GM08714 (cell line): ENCODE measurements at regions not wholly inside any gene's neighbourhood (a gene's known extent, or its start where the extent isn't known, plus 50 kb on each side); places are given as distances from the start of the nearest gene placed in this dataset.

ENCODE experiments used
- H3K4me3 ChIP-seq: fragments of 200-500 bp; sonication (Bioruptor generic); 2 replicates; pipeline ENCODE4 v1.5.1; 2014; ENCODE audit warnings: mild to moderate bottlenecking, low read length, inconsistent platforms
- ZNF274 ChIP-seq: IDR thresholded peaks from 2 replicates; pipeline ENCODE4 v1.6.1; 2012; ENCODE audit warnings: mild to moderate bottlenecking, low read depth, low read length

DNA sequence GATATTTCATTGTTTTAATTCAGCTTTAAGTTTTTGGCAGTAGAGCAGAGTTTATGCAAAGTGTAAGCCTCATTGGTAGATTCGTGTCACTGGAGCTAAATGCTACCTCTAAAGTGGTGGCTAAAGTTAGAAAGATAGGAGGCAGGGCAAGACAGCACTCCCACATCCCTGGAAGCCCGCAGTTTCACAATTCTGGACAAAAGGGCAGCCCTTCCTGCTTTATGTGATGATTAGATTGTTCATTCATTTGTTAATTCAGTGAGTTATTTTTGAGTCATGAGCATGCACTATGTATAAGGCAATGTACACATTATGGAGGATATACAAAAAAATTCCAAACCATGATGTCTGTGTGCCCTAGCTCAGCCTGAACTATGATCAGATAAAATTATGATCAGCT is 52.1 kb upstream of the EIF3M start:
- no peak overlapping the region for H3K4me3 ChIP-seq
- TF ChIP-seq ZNF274, result no peak

DNA sequence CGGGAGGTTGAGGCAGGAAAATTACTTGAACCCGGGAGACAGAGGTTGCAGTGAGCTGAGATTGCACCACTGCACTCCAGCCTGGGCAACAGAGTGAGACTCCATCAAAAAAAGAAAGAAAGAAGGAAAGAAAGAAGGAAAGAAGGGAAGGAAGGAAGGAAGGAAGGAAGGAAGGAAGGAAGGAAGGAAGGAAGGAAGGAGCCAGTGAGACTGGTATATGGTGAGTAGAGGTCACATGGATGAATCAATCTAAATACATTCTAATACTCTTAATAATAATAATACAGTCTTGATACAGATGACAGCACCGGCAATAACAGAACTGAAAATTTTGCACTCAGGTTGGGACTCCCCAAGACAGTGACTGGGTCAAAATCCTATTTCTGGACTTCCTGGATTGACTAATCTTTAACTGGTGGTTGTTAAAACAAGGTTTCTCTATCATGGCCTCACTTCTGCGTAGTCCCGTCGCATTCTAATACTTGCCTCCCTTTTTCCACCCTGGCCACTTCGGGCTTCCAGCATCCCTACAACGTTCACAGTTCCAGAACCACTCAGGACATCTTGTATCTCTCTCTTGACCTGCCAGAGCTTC is 53.5 kb upstream of the EIF3M start:
- TF ChIP-seq ZNF274, result no peak
- peak overlapping the region; percentile 8; the same call in 1 of the 2 replicates for H3K4me3 ChIP-seq

- no peak for TF ChIP-seq ZNF274
- no peak overlapping the region for H3K4me3 ChIP-seq
Measured at GRCh38 chr11:32527261-32528175, 56.1 kb upstream of the EIF3M start.

- no peak overlapping the region for H3K4me3 ChIP-seq
- no peak for TF ChIP-seq ZNF274
Measured at GRCh38 chr11:32526760-32527159, 56.9 kb upstream of the EIF3M start.

DNA sequence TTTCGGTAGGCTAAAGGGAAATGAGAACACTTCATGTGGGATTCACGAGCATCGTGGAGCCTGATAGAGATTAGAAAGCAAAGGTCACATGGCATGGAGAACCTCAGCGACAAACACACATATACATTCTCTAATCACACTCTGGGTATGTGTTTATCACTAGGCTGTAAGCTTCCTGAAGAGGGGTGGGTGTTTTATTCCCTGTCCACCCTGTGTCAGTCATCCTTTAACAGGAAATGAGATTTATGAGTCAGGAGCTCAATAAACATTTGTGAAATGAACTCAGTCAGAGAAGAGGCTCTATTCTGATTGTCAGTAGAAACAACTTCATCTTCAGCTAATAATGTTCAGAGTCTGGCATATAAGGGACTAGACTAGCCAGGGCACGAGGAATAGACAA is 71.7 kb upstream of the EIF3M start:
- H3K4me3 ChIP-seq, result no peak overlapping the region
- no peak for TF ChIP-seq ZNF274

DNA sequence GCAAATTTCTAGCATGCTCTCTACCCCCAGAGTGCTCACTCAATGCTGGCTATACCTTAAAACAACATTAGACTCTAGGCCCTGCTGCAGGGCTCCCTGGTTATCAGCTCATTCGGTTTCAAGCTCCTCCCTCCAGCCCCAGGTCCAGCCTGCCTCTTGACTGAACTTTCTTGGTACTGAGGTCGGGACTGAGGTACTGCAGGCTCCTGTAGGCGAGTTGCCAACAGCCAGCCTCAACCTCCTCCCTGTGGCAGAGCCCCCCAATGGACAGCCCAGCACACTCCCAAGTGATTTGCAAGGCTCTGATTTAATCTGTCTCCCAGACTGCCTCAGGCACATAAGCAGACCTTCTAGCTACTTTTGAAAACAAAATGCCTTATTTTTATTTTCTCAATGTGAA is 73.6 kb upstream of the EIF3M start:
- no peak overlapping the region for H3K4me3 ChIP-seq
- no peak for TF ChIP-seq ZNF274

DNA sequence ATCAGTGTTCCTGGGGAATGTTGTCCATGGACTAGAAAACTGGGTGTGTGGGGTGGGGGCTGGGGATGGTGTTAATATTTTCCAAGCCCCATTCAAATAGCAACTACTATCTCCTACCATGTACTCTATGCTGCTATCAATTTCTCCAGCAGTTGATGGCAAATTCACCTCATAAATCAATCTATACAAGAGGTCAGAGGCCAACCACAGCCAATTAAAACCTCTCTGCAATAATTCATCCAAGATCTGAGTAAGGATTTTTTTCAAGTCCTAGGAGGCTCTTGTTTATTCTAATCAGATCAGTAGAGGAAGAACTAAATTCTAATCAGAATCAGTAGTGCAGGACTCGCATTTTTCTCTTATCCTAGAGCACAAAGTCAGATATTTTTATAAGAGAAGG is 73.4 kb upstream of the WT1 start:
- no peak for TF ChIP-seq ZNF274
- H3K4me3 ChIP-seq, result no peak overlapping the region

GRCh38 chr11:32500001-32500400 is 64.7 kb upstream of the WT1 start:
- TF ChIP-seq ZNF274, result no peak

DNA sequence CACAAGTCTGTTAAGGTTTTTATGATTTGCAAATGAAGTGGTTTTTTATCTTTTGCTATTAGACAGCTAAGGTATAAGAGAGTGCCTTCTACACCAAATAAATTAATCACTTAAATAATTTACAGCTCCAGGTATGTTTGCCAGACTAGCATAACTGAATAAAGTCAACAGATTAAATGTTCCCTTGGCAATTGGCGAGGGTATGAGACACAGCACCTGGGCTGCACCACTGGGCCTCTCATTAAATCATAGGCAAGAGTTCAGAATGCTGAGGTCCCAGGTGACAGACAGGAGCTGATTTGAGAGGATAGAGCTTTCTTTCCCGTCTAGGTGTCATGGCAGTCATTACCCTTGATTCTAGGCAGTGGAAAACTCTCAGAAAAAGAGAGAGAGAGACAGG is 62.6 kb upstream of the WT1 start:
- no peak for TF ChIP-seq ZNF274
- H3K4me3 ChIP-seq, result no peak overlapping the region

More at GRCh38 chr11:32500001-32500400, 64.7 kb upstream of the WT1 start:
- H3K4me3 ChIP-seq, result no peak overlapping the region

DNA sequence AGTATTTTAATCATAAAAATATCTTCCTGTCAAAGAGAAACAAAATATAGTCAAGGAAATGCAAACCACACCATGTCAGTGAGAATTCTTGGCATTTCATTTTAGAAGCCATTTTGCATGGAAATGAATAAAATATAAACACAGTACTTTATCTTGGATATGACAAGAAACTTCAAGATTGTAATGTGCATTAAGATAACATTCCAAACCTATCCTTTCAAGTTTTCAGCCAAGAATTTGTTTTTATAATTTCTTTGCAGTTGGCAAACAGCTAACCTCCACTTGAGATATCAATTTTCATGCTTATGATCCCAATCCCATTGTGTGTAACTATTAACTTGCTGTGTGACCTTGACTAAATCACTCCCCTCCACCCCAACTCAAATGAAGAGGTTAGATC is 59.3 kb upstream of the WT1 start:
- H3K4me3 ChIP-seq, result no peak overlapping the region

GRCh38 chr11:32489464-32489863 is 54.1 kb upstream of the WT1 start:
- TF ChIP-seq ZNF274, result no peak
- no peak overlapping the region for H3K4me3 ChIP-seq

More for the DNA sequence above, 59.3 kb upstream of the WT1 start:
- TF ChIP-seq ZNF274, result no peak

GRCh38 chr11:32487270-32487669 is 51.9 kb upstream of the WT1 start:
- no peak overlapping the region for H3K4me3 ChIP-seq
- no peak for TF ChIP-seq ZNF274

DNA sequence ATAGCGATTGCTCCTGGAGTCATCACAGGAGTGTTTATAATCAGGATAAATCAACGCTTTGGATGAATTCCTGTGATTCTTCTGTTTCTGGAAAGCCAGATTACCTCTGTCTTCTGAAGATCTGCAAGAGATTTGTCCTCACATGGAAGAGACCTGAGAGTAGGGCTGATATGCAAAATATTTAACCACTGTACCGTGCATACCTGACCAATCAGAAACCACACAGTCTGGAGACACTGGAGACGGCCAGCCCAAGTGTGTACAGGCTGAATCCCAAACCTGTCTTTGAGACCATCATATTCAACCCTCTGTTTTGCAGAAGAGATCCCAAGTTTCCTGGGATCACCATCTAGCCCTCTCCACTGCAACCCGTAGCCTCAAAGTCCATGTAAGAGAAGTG is 50.4 kb upstream of the WT1 start:
- no peak overlapping the region for H3K4me3 ChIP-seq
- no peak for TF ChIP-seq ZNF274
